Peyer's patch (tissue), 4 donors: ENCODE measurements at regions not wholly inside any gene's neighbourhood (a gene's known extent, or its start where the extent isn't known, plus 50 kb on each side); places are given as distances from the start of the nearest gene placed in this dataset.

ENCODE experiments used
- DNase-seq, 3 donors: peaks; one replicate each; pipeline ENCODE4 v3.0.0-alpha.2; 2017 to 2019
- H3K27ac ChIP-seq, 4 donors: fragments of 200-600 bp; sonication (generic); one replicate each; pipeline ENCODE4 v1.5.1; 2016 to 2019
- H3K27me3 ChIP-seq, 2 donors: fragments of 200-600 bp; sonication (generic); one replicate each; pipeline ENCODE4 v1.5.1; 2019
- H3K36me3 ChIP-seq, 3 donors: fragments of 200-600 bp; sonication (generic); one replicate each; pipeline ENCODE4 v1.5.1; 2016 to 2019
- H3K4me1 ChIP-seq, 4 donors: fragments of 200-600 bp; sonication (generic); one replicate each; pipeline ENCODE4 v1.5.1; 2016 to 2019
- H3K4me3 ChIP-seq, 4 donors: fragments of 200-600 bp; sonication (generic); 1 replicate in 3 of 4; 2 replicates in 1 of 4; pipeline ENCODE4 v1.5.1; 2016 to 2019; ENCODE audit warnings: mild to moderate bottlenecking in 1 of 4
- H3K9me3 ChIP-seq, 4 donors: fragments of 200-600 bp; sonication (generic); one replicate each; pipeline ENCODE4 v1.5.1; 2016 to 2019; ENCODE audit warnings: mild to moderate bottlenecking in 1 of 4
- POLR2A ChIP-seq, 2 donors: fragments of 450-650 bp; IDR thresholded peaks; one replicate each; pipeline ENCODE4 v1.5.1; 2017; ENCODE audit warnings: antibody characterized with exemption in 2 of 2, mild to moderate bottlenecking in 2 of 2, moderate library complexity in 2 of 2
- TF ChIP-seq, protein P1 (sequence below), 6 experiments: fragments of 450-650 bp in 4 of 6; fragments of 200-600 bp in 2 of 6; sonication (generic) in 1 of 6; IDR thresholded peaks; one replicate each; pipeline ENCODE4 v1.5.1; 2017 to 2019; ENCODE audit warnings: antibody characterized with exemption in 6 of 6, mild to moderate bottlenecking in 3 of 6, moderate library complexity in 1 of 6

DNA sequence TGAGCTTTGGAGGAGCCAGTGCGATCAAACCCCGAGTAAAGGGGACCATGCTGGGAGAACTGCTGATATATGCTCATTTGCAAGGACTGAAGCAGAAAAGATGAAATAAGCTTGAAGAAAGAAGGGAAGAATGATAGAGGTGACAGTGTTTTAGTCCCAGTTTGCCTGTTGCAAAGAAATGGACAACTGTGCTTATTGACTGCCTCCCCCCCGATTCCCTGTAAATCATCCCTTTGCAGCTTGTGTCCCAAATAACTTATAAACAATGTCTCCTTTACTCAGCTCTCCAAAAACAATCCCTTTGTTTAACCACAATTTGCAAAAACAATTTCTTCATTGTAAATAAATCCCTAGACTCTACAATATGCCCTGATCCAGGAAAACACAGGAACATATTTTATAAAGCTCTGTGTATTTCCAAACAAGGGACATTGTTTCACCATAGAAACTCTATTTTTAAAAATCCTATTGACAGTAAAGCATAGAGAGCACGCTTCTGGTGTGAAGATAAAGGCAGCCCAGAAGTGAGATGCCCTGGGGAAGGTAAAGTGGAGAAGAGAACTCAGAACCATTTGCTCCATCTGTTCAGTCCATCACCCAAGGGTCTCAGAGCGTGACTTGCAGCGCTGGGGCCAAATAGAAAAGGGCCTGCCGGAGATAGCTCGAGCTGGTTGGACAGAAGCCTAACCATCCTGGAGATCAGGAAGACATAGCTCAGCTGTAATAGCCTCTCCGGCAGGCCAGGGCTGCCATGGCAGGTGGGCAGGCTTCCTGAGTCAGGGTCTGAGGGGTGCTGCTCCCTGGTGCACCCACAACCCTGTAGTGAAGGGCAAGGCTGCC lies 280.5 kb downstream of the WDR11 start:
- H3K36me3 ChIP-seq = no peaks in the 10 kb centered on the region
- no peak overlapping the region for H3K4me3 ChIP-seq
- no peaks in the 10 kb centered on the region for H3K27me3 ChIP-seq
- no peaks in the 10 kb centered on the region for H3K4me1 ChIP-seq
- no peaks in the 10 kb centered on the region for H3K9me3 ChIP-seq
- peak overlapping the region in 2 of 4 donors; percentile 3 to 19 for H3K27ac ChIP-seq
- DNase-seq = no peak
- no peak for TF ChIP-seq POLR2A (IDR thresholded peaks at IDR 0.05)
- TF ChIP-seq, protein P1, sequence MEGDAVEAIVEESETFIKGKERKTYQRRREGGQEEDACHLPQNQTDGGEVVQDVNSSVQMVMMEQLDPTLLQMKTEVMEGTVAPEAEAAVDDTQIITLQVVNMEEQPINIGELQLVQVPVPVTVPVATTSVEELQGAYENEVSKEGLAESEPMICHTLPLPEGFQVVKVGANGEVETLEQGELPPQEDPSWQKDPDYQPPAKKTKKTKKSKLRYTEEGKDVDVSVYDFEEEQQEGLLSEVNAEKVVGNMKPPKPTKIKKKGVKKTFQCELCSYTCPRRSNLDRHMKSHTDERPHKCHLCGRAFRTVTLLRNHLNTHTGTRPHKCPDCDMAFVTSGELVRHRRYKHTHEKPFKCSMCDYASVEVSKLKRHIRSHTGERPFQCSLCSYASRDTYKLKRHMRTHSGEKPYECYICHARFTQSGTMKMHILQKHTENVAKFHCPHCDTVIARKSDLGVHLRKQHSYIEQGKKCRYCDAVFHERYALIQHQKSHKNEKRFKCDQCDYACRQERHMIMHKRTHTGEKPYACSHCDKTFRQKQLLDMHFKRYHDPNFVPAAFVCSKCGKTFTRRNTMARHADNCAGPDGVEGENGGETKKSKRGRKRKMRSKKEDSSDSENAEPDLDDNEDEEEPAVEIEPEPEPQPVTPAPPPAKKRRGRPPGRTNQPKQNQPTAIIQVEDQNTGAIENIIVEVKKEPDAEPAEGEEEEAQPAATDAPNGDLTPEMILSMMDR (IDR thresholded peaks at IDR 0.05) = no peak

DNA sequence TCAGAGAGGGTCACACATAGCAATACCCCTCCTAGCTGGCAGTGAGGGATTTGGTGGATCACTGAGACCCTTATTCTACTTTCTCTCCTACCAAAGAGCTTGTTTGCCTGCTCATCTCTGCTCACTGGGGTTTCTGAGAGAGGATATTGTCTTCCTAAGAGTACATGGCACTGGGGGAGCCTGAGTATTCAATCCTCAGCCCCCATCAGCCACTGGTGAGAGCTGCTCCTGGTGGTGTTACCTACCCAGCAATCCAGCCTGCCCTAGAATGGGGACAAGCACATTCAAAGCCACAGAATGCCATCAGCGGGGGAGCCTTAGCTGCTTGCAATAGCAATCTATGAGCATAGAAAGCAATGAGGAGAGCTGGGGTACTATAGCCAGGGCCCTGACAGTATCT lies 281.1 kb downstream of the WDR11 start:
- TF ChIP-seq, protein P1 (IDR thresholded peaks at IDR 0.05) = no peak
- Histone ChIP-seq H3K27ac (peak overlapping the region in 2 of 4 donors; percentile 3 to 19), H3K27me3 (no peaks in the 10 kb centered on the region), H3K4me3 (no peak overlapping the region), H3K9me3 (no peaks in the 10 kb centered on the region), H3K36me3 (no peaks in the 10 kb centered on the region), H3K4me1 (no peaks in the 10 kb centered on the region)
- DNase-seq = no peak

- H3K27ac ChIP-seq = no peak overlapping the region
- H3K36me3 ChIP-seq = no peaks in the 10 kb centered on the region
- H3K4me3 ChIP-seq = no peak overlapping the region
- no peaks in the 10 kb centered on the region for H3K27me3 ChIP-seq
- TF ChIP-seq, protein P1 (IDR thresholded peaks at IDR 0.05) = no peak
- no peak for TF ChIP-seq POLR2A (IDR thresholded peaks at IDR 0.05)
- no peaks in the 10 kb centered on the region for H3K4me1 ChIP-seq
- DNase-seq = no peak
- H3K9me3 ChIP-seq = no peaks in the 10 kb centered on the region
Measured at GRCh38 chr10:121133901-121134300, 282.7 kb downstream of the WDR11 start.

GRCh38 chr10:121134711-121135110 lies 283.5 kb downstream of the WDR11 start:
- DNase-seq = no peak
- Histone ChIP-seq H3K4me1 (no peaks in the 10 kb centered on the region), H3K27me3 (no peaks in the 10 kb centered on the region), H3K36me3 (no peaks in the 10 kb centered on the region), H3K9me3 (no peaks in the 10 kb centered on the region), H3K4me3 (no peak overlapping the region), H3K27ac (no peak overlapping the region)
- TF ChIP-seq, protein P1 (IDR thresholded peaks at IDR 0.05) = no peak
- no peak for TF ChIP-seq POLR2A (IDR thresholded peaks at IDR 0.05)

GRCh38 chr10:121135512-121135911 lies 284.4 kb downstream of the WDR11 start:
- TF ChIP-seq, protein P1 (IDR thresholded peaks at IDR 0.05) = no peak
- TF ChIP-seq POLR2A (IDR thresholded peaks at IDR 0.05) = no peak
- Histone ChIP-seq H3K9me3 (no peaks in the 10 kb centered on the region), H3K4me1 (no peaks in the 10 kb centered on the region), H3K36me3 (no peaks in the 10 kb centered on the region), H3K27me3 (no peaks in the 10 kb centered on the region), H3K4me3 (no peak overlapping the region), H3K27ac (no peak overlapping the region)
- no peak for DNase-seq
